SK-N-SH treated with all-trans-retinoic acid at 6 μM for 48 hours (cell line): ENCODE measurements at regions not wholly inside any gene's neighbourhood (a gene's known extent, or its start where the extent isn't known, plus 50 kb on each side); places are given as distances from the start of the nearest gene placed in this dataset.

Experiments
- ATAC-seq: fragments of 200-7000 bp; cut with Tn5 transposase; 3 replicates; pipeline ENCODE4 v1.9.1; 2020; ENCODE audit warnings: mild to moderate bottlenecking, moderate library complexity
- ARNTL ChIP-seq: fragments of 450-650 bp; formaldehyde crosslinking; IDR thresholded peaks from 2 replicates; pipeline ENCODE4 v1.5.0; 2020; ENCODE audit warnings: low read depth, mild to moderate bottlenecking, moderate library complexity, borderline replicate concordance
- BACH2 ChIP-seq: fragments of 250-450 bp; sonication (Bioruptor Pico); IDR thresholded peaks from 2 replicates; pipeline ENCODE4 v1.9.0; 2021; ENCODE audit warnings: mild to moderate bottlenecking, borderline replicate concordance
- CREB5 ChIP-seq: fragments of 250-450 bp; sonication (Bioruptor Pico); IDR thresholded peaks from 2 replicates; pipeline ENCODE4 v1.5.1; 2020; ENCODE audit warnings: low read depth, mild to moderate bottlenecking, moderate library complexity
- CSDC2 ChIP-seq: fragments of 250-450 bp; sonication (Bioruptor Pico); IDR thresholded peaks from 2 replicates; pipeline ENCODE4 v1.5.0; 2020; ENCODE audit warnings: mild to moderate bottlenecking, moderate library complexity
- CSRNP3 ChIP-seq: fragments of 250-450 bp; sonication (Bioruptor Pico); IDR thresholded peaks from 2 replicates; pipeline ENCODE4 v1.5.1; 2021; ENCODE audit warnings: mild to moderate bottlenecking, moderate library complexity
- ESRRG ChIP-seq: fragments of 250-450 bp; sonication (Bioruptor Pico); IDR thresholded peaks from 2 replicates; pipeline ENCODE4 v1.6.1; 2021; ENCODE audit warnings: mild to moderate bottlenecking
- GLIS3 ChIP-seq: fragments of 250-450 bp; sonication (Bioruptor Pico); IDR thresholded peaks from 2 replicates; pipeline ENCODE4 v1.5.0; 2020; ENCODE audit warnings: mild to moderate bottlenecking, moderate library complexity
- ISL1 ChIP-seq: fragments of 250-450 bp; sonication (Bioruptor Pico); IDR thresholded peaks from 2 replicates; pipeline ENCODE4 v2.1.2; 2022; ENCODE audit warnings: mild to moderate bottlenecking, moderate library complexity
- PATZ1 ChIP-seq: fragments of 250-450 bp; sonication (Bioruptor Pico); IDR thresholded peaks from 2 replicates; pipeline ENCODE4 v1.8.0; 2020; ENCODE audit warnings: mild to moderate bottlenecking, moderate library complexity, borderline replicate concordance
- POU6F1 ChIP-seq: fragments of 250-450 bp; sonication (Bioruptor Pico); IDR thresholded peaks from 2 replicates; pipeline ENCODE4 v1.8.0; 2021; ENCODE audit warnings: low read depth, mild to moderate bottlenecking, moderate library complexity, borderline replicate concordance
- PPARA ChIP-seq: fragments of 250-450 bp; sonication (Bioruptor Pico); IDR thresholded peaks from 2 replicates; pipeline ENCODE4 v1.5.0; 2020; ENCODE audit warnings: mild to moderate bottlenecking, borderline replicate concordance
- RARB ChIP-seq: fragments of 250-450 bp; sonication (Bioruptor Pico); IDR thresholded peaks from 2 replicates; pipeline ENCODE4 v1.8.0; 2021; ENCODE audit warnings: mild to moderate bottlenecking, moderate library complexity
- SNAI2 ChIP-seq: fragments of 250-450 bp; sonication (Bioruptor Pico); IDR thresholded peaks from 2 replicates; pipeline ENCODE4 v1.5.0; 2020; ENCODE audit warnings: mild to moderate bottlenecking, moderate library complexity
- TOX ChIP-seq: fragments of 250-450 bp; sonication (Bioruptor Pico); IDR thresholded peaks from 2 replicates; pipeline ENCODE4 v1.8.0; 2021; ENCODE audit warnings: mild to moderate bottlenecking, moderate library complexity, borderline replicate concordance
- TSHZ2 ChIP-seq: fragments of 250-450 bp; sonication (Bioruptor Pico); IDR thresholded peaks from 2 replicates; pipeline ENCODE4 v1.5.0; 2020; ENCODE audit warnings: mild to moderate bottlenecking, moderate library complexity
- ZC3H10 ChIP-seq: fragments of 250-450 bp; sonication (Bioruptor Pico); IDR thresholded peaks from 2 replicates; pipeline ENCODE4 v1.5.1; 2021; ENCODE audit warnings: mild to moderate bottlenecking, moderate library complexity
- ZFP3 ChIP-seq: fragments of 250-450 bp; sonication (Bioruptor Pico); IDR thresholded peaks from 2 replicates; pipeline ENCODE4 v1.5.0; 2020; ENCODE audit warnings: mild to moderate bottlenecking, moderate library complexity
- ZFP30 ChIP-seq: fragments of 450-650 bp; formaldehyde crosslinking; IDR thresholded peaks from 2 replicates; pipeline ENCODE4 v1.5.0; 2022; ENCODE audit warnings: mild to moderate bottlenecking, moderate library complexity
- ZNF70 ChIP-seq: fragments of 450-650 bp; formaldehyde crosslinking; IDR thresholded peaks from 2 replicates; pipeline ENCODE4 v1.5.0; 2020; ENCODE audit warnings: mild to moderate bottlenecking, moderate library complexity
- ZNF8 ChIP-seq: fragments of 450-650 bp; formaldehyde crosslinking; IDR thresholded peaks from 2 replicates; pipeline ENCODE4 v1.5.0; 2020; ENCODE audit warnings: mild to moderate bottlenecking, moderate library complexity

GRCh38 chr2:108067820-108068405, 81.6 kb downstream of the SLC5A7 start:
- TF ChIP-seq ISL1 (CRISPR knock-in tag): peak; percentile 89
- TF ChIP-seq GLIS3 (CRISPR knock-in tag): no peak
- peak; percentile 38; the same call in 1 of the 2 replicates for TF ChIP-seq PATZ1
- peak; percentile 73; the same call in 1 of the 2 replicates for TF ChIP-seq CREB5 (CRISPR knock-in tag)
- TF ChIP-seq ZFP3: peak; percentile 47; the same call in 1 of the 2 replicates
- peak; percentile 82; the same call in 1 of the 2 replicates for TF ChIP-seq CSDC2 (CRISPR knock-in tag)
- peak; percentile 86; the same call in 1 of the 2 replicates for TF ChIP-seq SNAI2 (CRISPR knock-in tag)
- TF ChIP-seq RARB (CRISPR knock-in tag): no peak
- TF ChIP-seq TOX: no peak
- TF ChIP-seq ZNF8 (CRISPR knock-in tag): no peak
- peak; percentile 84 for ATAC-seq

DNA sequence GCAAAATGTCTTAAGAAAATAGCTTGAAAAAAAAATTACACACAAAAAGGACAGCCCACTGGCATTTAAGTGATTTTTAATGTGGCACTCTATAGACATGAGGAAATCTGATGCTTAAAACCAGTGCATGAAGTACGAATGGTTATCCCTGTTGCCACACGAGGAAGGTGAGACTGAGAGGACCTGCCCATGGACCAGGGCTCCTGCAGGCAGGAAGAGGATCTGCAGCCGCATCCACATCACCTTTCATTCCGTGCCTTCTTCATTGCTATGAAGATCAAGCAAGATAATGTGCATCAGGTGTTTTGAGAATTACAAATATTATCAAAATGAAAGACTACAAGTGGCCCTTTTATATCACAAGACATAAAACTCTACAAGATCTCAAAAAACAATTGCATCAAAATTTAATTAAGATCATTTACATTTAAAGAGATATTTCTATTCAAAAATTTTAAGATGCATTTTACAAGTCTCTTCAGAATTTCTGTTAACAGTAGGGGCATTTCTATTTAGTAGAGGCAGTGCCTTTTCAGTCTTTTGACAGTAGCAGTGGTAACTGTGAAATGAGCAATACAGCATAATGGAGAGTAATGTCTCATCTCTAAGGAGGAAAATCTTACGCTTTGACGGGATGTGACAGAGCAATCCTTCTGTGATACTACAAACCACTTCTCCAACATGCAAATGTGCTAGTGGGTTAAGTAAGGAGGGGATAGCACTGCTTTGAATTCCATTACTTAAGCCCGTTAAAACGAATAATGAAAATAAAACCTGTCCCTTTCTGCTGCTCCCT, 83.4 kb downstream of the SLC5A7 start:
- TF ChIP-seq ZC3H10 (CRISPR knock-in tag): no peak
- no peak for TF ChIP-seq ISL1 (CRISPR knock-in tag)
- no peak for TF ChIP-seq RARB (CRISPR knock-in tag)
- no peak for TF ChIP-seq ESRRG (CRISPR knock-in tag)
- no peak for TF ChIP-seq GLIS3 (CRISPR knock-in tag)
- TF ChIP-seq PPARA (CRISPR knock-in tag): no peak
- no peak for TF ChIP-seq ZFP3
- TF ChIP-seq ZFP30 (CRISPR knock-in tag): no peak
- no peak for TF ChIP-seq CSDC2 (CRISPR knock-in tag)
- no peak for TF ChIP-seq BACH2 (CRISPR knock-in tag)
- TF ChIP-seq CREB5 (CRISPR knock-in tag): no peak
- TF ChIP-seq ZNF8 (CRISPR knock-in tag): no peak
- TF ChIP-seq SNAI2 (CRISPR knock-in tag): no peak
- no peak for TF ChIP-seq ZNF70 (CRISPR knock-in tag)
- TF ChIP-seq CSRNP3 (CRISPR knock-in tag): no peak
- no peak for ATAC-seq

GRCh38 chr2:108073415-108074072, 87.2 kb downstream of the SLC5A7 start:
- ATAC-seq: peak; percentile 93
- TF ChIP-seq POU6F1 (CRISPR knock-in tag): no peak; the same call in 1 of the 2 replicates
- peak; percentile 96 for TF ChIP-seq ESRRG (CRISPR knock-in tag)
- TF ChIP-seq CREB5 (CRISPR knock-in tag): peak; percentile 99
- TF ChIP-seq ZFP30 (CRISPR knock-in tag): no peak
- peak; percentile 96 for TF ChIP-seq CSRNP3 (CRISPR knock-in tag)
- peak; percentile 92 for TF ChIP-seq TSHZ2
- peak; percentile 94 for TF ChIP-seq CSDC2 (CRISPR knock-in tag)
- TF ChIP-seq TOX: no peak; the same call in 1 of the 2 replicates
- TF ChIP-seq PPARA (CRISPR knock-in tag): no peak
- no peak for TF ChIP-seq ARNTL (CRISPR knock-in tag)
- no peak; the same call in 1 of the 2 replicates for TF ChIP-seq RARB (CRISPR knock-in tag)
- TF ChIP-seq ZNF8 (CRISPR knock-in tag): 0 out of 2 replicates have a peak, but pooled peaks have one; percentile 40
